Spleen (tissue), 11 donors: ENCODE measurements at regions not wholly inside any gene's neighbourhood (a gene's known extent, or its start where the extent isn't known, plus 50 kb on each side); places are given as distances from the start of the nearest gene placed in this dataset.

Experiments
- DNase-seq: peaks from one replicate; pipeline ENCODE4 v3.0.0-alpha.2; 2020
- H3K27ac ChIP-seq, 8 donors: fragments of 200-600 bp; sonication (generic) in 7 of 8; 1 replicate in 4 of 8; 2 replicates in 4 of 8; pipeline versions ENCODE4 v1.5.0 to v1.8.0; 2016 to 2021; ENCODE audit warnings: inconsistent platforms in 4 of 8, mild to moderate bottlenecking in 4 of 8, moderate library complexity in 1 of 8
- H3K27me3 ChIP-seq, 7 donors: fragments of 200-600 bp; sonication (generic) in 6 of 7; replicated peaks in 1 of 7; 1 replicate in 4 of 7; 2 replicates in 3 of 7; pipeline versions ENCODE4 v1.5.0 to v1.8.0; 2016 to 2021; ENCODE audit warnings: inconsistent platforms in 3 of 7, mild to moderate bottlenecking in 1 of 7
- H3K36me3 ChIP-seq, 6 donors: fragments of 200-600 bp; sonication (generic) in 5 of 6; 1 replicate in 4 of 6; 2 replicates in 2 of 6; pipeline versions ENCODE4 v1.5.0 to v1.8.0; 2016 to 2021; ENCODE audit warnings: inconsistent platforms in 2 of 6
- H3K4me1 ChIP-seq, 6 donors: fragments of 200-600 bp; sonication (generic) in 5 of 6; 1 replicate in 3 of 6; 2 replicates in 3 of 6; pipeline versions ENCODE4 v1.5.0 to v1.8.0; 2016 to 2021; ENCODE audit warnings: inconsistent platforms in 3 of 6
- H3K4me3 ChIP-seq, 8 donors: fragments of 200-600 bp; sonication (generic) in 7 of 8; 1 replicate in 4 of 8; 2 replicates in 4 of 8; pipeline versions ENCODE4 v1.5.0 to v1.8.0; 2016 to 2021; ENCODE audit warnings: inconsistent platforms in 4 of 8, mild to moderate bottlenecking in 4 of 8, moderate library complexity in 2 of 8
- H3K9me3 ChIP-seq, 8 donors: fragments of 200-600 bp; sonication (generic) in 7 of 8; 1 replicate in 4 of 8; 2 replicates in 4 of 8; pipeline versions ENCODE4 v1.5.0 to v1.8.0; 2016 to 2021; ENCODE audit warnings: inconsistent platforms in 4 of 8
- CTCF ChIP-seq, 11 experiments: fragments of 200-600 bp in 7 of 11; fragments of 450-650 bp in 4 of 11; sonication (generic) in 4 of 11; IDR thresholded peaks in 8 of 11; conservative IDR thresholded peaks in 3 of 11; 1 replicate in 7 of 11; 2 replicates in 4 of 11; pipeline versions ENCODE4 v1.4.0 to v1.8.0; 2016 to 2021; ENCODE audit warnings: antibody characterized with exemption in 11 of 11, inconsistent platforms in 4 of 11, mild to moderate bottlenecking in 1 of 11
- POLR2A ChIP-seq, 3 donors: fragments of 450-650 bp; IDR thresholded peaks; one replicate each; pipeline ENCODE4 v1.5.1; 2017; ENCODE audit warnings: antibody characterized with exemption in 3 of 3, mild to moderate bottlenecking in 1 of 3
- POLR2AphosphoS5 ChIP-seq, 3 donors: sonication (generic); formaldehyde crosslinking; IDR thresholded peaks; one replicate each; pipeline ENCODE4 v1.5.1; 2017; ENCODE audit warnings: antibody characterized with exemption in 3 of 3
- WGBS, 5 donors: extraction: QIAGEN DNeasy Blood & Tissue Kit in 3 of 5; methylation state at CpG; one replicate each; pipeline versions ENCODE4 v1.1.5 to v1.1.7; 2013 to 2018; 5-methylcytosine and 5-hydroxymethylcytosine counted together
- intact Hi-C: fragments of 100-400 bp; cut with DNase I; formaldehyde crosslinking; loops from one replicate; pipeline ENCODE4 v1.15.0; 2023; ENCODE audit warnings: low total_unique reads
- donor health status: healthy with polysubstance abuse.
- donor health status: DM: no; HTN: no; CAD: no; lungs with moderate emphysema.
- donor health status: DM: no; HTN: no; CAD: no.
- donor health status: Bipolar disorder and iron deficiency.
- donor health status: healthy.
- donor health status: DM: no; HTN: no; CAD: no.
- donor health status: DM: yes; HTN: yes; CAD: no.

- Histone ChIP-seq H3K4me1 (no peaks in the 10 kb centered on the region), H3K27ac (no peak overlapping the region), H3K4me3 (no peak overlapping the region), H3K36me3 (no peaks in the 10 kb centered on the region), H3K27me3 (peaks cover 0 to 15% (median 0%) of the 10 kb centered on the region in 7 donors), H3K9me3 (no peaks in the 10 kb centered on the region)
- intact Hi-C loops: no loop called here
- no peak for TF ChIP-seq CTCF (IDR thresholded peaks at IDR 0.05 in 8 of 11, conservative IDR thresholded peaks at IDR 0.05 in 3 of 11)
- no peak for TF ChIP-seq POLR2AphosphoS5 (IDR thresholded peaks at IDR 0.05)
- no peak for TF ChIP-seq POLR2A (IDR thresholded peaks at IDR 0.05)
- no peak for DNase-seq
Observed at GRCh38 chr10:58971211-58971610, 205.2 kb upstream of the PHYHIPL start.

GRCh38 chr10:58971796-58972491 lies 204.5 kb upstream of the PHYHIPL start:
- 58 to 79% (median 61%) methylated on average over 2 of the region's 2 CpGs for WGBS, 5 donors
- Histone ChIP-seq H3K27me3 (peaks cover 0 to 15% (median 0%) of the 10 kb centered on the region in 7 donors), H3K4me1 (no peaks in the 10 kb centered on the region), H3K4me3 (no peak overlapping the region), H3K27ac (no peak overlapping the region), H3K36me3 (no peaks in the 10 kb centered on the region), H3K9me3 (no peaks in the 10 kb centered on the region)
- no peak for DNase-seq
- intact Hi-C loops: no loop called here
- TF ChIP-seq CTCF (IDR thresholded peaks at IDR 0.05 in 8 of 11, conservative IDR thresholded peaks at IDR 0.05 in 3 of 11): no peak
- TF ChIP-seq POLR2A (IDR thresholded peaks at IDR 0.05): no peak
- no peak for TF ChIP-seq POLR2AphosphoS5 (IDR thresholded peaks at IDR 0.05)

GRCh38 chr10:58972576-58973234 lies 203.7 kb upstream of the PHYHIPL start:
- H3K27ac ChIP-seq: no peak overlapping the region
- 67 to 79% (median 70%) methylated on average over 2 of the region's 2 CpGs for WGBS, 5 donors
- DNase-seq: no peak
- H3K36me3 ChIP-seq: no peaks in the 10 kb centered on the region
- TF ChIP-seq CTCF (IDR thresholded peaks at IDR 0.05 in 8 of 11, conservative IDR thresholded peaks at IDR 0.05 in 3 of 11) (no peak), POLR2AphosphoS5 (IDR thresholded peaks at IDR 0.05) (no peak), POLR2A (IDR thresholded peaks at IDR 0.05) (no peak)
- no peak overlapping the region for H3K4me3 ChIP-seq
- H3K9me3 ChIP-seq: no peaks in the 10 kb centered on the region
- H3K4me1 ChIP-seq: no peaks in the 10 kb centered on the region
- H3K27me3 ChIP-seq: peaks cover 0 to 11% (median 0%) of the 10 kb centered on the region in 7 donors
- intact Hi-C loops: no loop called here

GRCh38 chr10:58973235-58973595 lies 203.2 kb upstream of the PHYHIPL start:
- H3K27me3 ChIP-seq: peaks cover 0 to 6% (median 0%) of the 10 kb centered on the region in 7 donors
- intact Hi-C loops: no loop called here
- no peak for DNase-seq
- no peak overlapping the region for H3K27ac ChIP-seq
- no peak for TF ChIP-seq POLR2A (IDR thresholded peaks at IDR 0.05)
- no peak for TF ChIP-seq CTCF (IDR thresholded peaks at IDR 0.05 in 8 of 11, conservative IDR thresholded peaks at IDR 0.05 in 3 of 11)
- no peak for TF ChIP-seq POLR2AphosphoS5 (IDR thresholded peaks at IDR 0.05)
- no peak overlapping the region for H3K4me3 ChIP-seq
- H3K4me1 ChIP-seq: no peaks in the 10 kb centered on the region
- no peaks in the 10 kb centered on the region for H3K36me3 ChIP-seq
- H3K9me3 ChIP-seq: no peaks in the 10 kb centered on the region
- 75 to 87% (median 77%) methylated on average over 2 of the region's 2 CpGs for WGBS, 5 donors
